ENCODE measurements at regions not wholly inside any gene's neighbourhood (a gene's known extent, or its start where the extent isn't known, plus 50 kb on each side); places are given as distances from the start of the nearest gene placed in this dataset.

GRCh38 chr6:164507206-164507940, 802.0 kb downstream of the C6orf118 start:
- TF ChIP-seq EZH2 (IDR thresholded peaks at IDR 0.05; ENCODE audit: low read length) (no peak), CTCF (optimal IDR thresholded peaks at IDR 0.05 in 1 of 3, IDR thresholded peaks at IDR 0.05 in 1 of 3, conservative IDR thresholded peaks at IDR 0.05 in 1 of 3; ENCODE audit: extremely low read depth in 1 of 3, insufficient read depth in 2 of 3, low read length in 3 of 3) (no peak)

All from keratinocyte (primary cell).